Thyroid gland (tissue), 4 donors: ENCODE measurements at regions not wholly inside any gene's neighbourhood (a gene's known extent, or its start where the extent isn't known, plus 50 kb on each side); places are given as distances from the start of the nearest gene placed in this dataset.

Experiments used
- CTCF ChIP-seq, 6 experiments: fragments of 200-600 bp in 3 of 6; fragments of 450-650 bp in 3 of 6; sonication (generic) in 3 of 6; IDR thresholded peaks; one replicate each; pipeline ENCODE4 v1.5.1; 2016 to 2019; ENCODE audit warnings: antibody characterized with exemption in 6 of 6, mild to moderate bottlenecking in 2 of 6, inconsistent platforms in 1 of 6, moderate library complexity in 1 of 6
- POLR2A ChIP-seq, 2 donors: fragments of 450-650 bp; IDR thresholded peaks; one replicate each; pipeline ENCODE4 v1.6.1; 2017; ENCODE audit warnings: antibody characterized with exemption in 2 of 2, mild to moderate bottlenecking in 2 of 2, moderate library complexity in 1 of 2

- no peak for TF ChIP-seq CTCF (IDR thresholded peaks at IDR 0.05)
- TF ChIP-seq POLR2A (IDR thresholded peaks at IDR 0.05): no peak
These were observed 219.8 kb downstream of the ETS1 start for GRCh38 chr11:128367573-128367972.
